H1 (cell line): ENCODE measurements at regions not wholly inside any gene's neighbourhood (a gene's known extent, or its start where the extent isn't known, plus 50 kb on each side); places are given as distances from the start of the nearest gene placed in this dataset.
A peak's percentile ranks its signal among the peaks of the same experiment; 100 is the strongest.

ENCODE experiments used
- CTCF ChIA-PET: fragments of 300-600 bp; sonication (Branson Sonifier 250); formaldehyde crosslinking; loops from one replicate; lab custom pipeline; 2021; ENCODE audit not compliant: partially characterized antibody; lab: Charles Lee
- POLR2A ChIA-PET: fragments of 300-600 bp; sonication (Branson Sonifier 250); formaldehyde crosslinking; loops from one replicate; lab custom pipeline; 2021; ENCODE audit warnings: inconsistent platforms; ENCODE audit not compliant: partially characterized antibody; lab: Charles Lee
- DNase-seq, 2 experiments: peaks; one replicate each; pipeline versions ENCODE4 v3.0.0 to v3.0.0-alpha.2; 2010 to 2022; ENCODE audit warnings: low spot score in 2 of 2, low read depth in 1 of 2, mixed read lengths in 1 of 2
- FAIRE-seq: peaks from 2 replicates; lab custom pipeline; 2011; peaks lifted over from hg19 to GRCh38; lab: Jason Lieb, UNC
- H2AFZ ChIP-seq: 2 replicates; pipeline ENCODE4 v1.8.1; 2012; ENCODE audit warnings: low read length, inconsistent platforms
- H2AK5ac ChIP-seq: 2 replicates; pipeline ENCODE4 v1.6.1; 2013; ENCODE audit warnings: low read depth, low read length
- H2BK120ac ChIP-seq: replicated peaks from 2 replicates; pipeline ENCODE3; 2013; ENCODE audit warnings: low read depth, low read length, inconsistent platforms
- H2BK12ac ChIP-seq: 2 replicates; pipeline ENCODE4 v1.6.1; 2013; ENCODE audit warnings: low read depth, low read length
- H2BK15ac ChIP-seq: 2 replicates; pipeline ENCODE4 v1.6.1; 2013; ENCODE audit warnings: low read length
- H2BK20ac ChIP-seq: 2 replicates; pipeline ENCODE4 v1.6.1; 2013; ENCODE audit warnings: low read length
- H2BK5ac ChIP-seq: 2 replicates; pipeline ENCODE4 v1.6.1; 2013; ENCODE audit warnings: low read depth, low read length
- H3K14ac ChIP-seq: 2 replicates; pipeline ENCODE4 v1.6.1; 2013; ENCODE audit warnings: inconsistent platforms; ENCODE audit not compliant: insufficient read length
- H3K18ac ChIP-seq: 2 replicates; pipeline ENCODE4 v1.6.1; 2013; ENCODE audit warnings: low read length; ENCODE audit errors: extremely low read depth
- H3K23ac ChIP-seq: 2 replicates; pipeline ENCODE4 v1.6.1; 2013; ENCODE audit warnings: inconsistent platforms; ENCODE audit not compliant: insufficient read length
- H3K23me2 ChIP-seq: 2 replicates; pipeline ENCODE4 v1.6.1; 2013; ENCODE audit warnings: low read depth, low read length
- H3K27ac ChIP-seq: 2 replicates; pipeline ENCODE4 v1.6.1; 2011; ENCODE audit warnings: low read depth, low read length, inconsistent platforms
- H3K27me3 ChIP-seq, 4 experiments: replicated peaks in 1 of 4; 1 replicate in 1 of 4; 2 replicates in 3 of 4; pipeline versions ENCODE4 v1.6.1 to v1.8.1; 2011 to 2013; ENCODE audit warnings: low read length in 3 of 4, mild to moderate bottlenecking in 3 of 4, inconsistent platforms in 2 of 4, mixed read lengths in 2 of 4, moderate library complexity in 1 of 4; ENCODE audit not compliant: control insufficient read depth in 3 of 4, insufficient read depth in 3 of 4; ENCODE audit errors: extremely low read depth in 1 of 4
- H3K36me3 ChIP-seq, 4 experiments: 2 replicates each; pipeline versions ENCODE4 v1.6.1 to v1.8.1; 2011 to 2013; ENCODE audit warnings: mild to moderate bottlenecking in 4 of 4, low read length in 3 of 4, moderate library complexity in 2 of 4, control low read depth in 1 of 4, inconsistent platforms in 1 of 4; ENCODE audit not compliant: insufficient read depth in 4 of 4, control insufficient read depth in 2 of 4
- H3K4ac ChIP-seq: replicated peaks from 2 replicates; pipeline ENCODE3; 2013; ENCODE audit warnings: low read length, low read depth, mixed read lengths, inconsistent platforms; ENCODE audit not compliant: insufficient read length
- H3K4me1 ChIP-seq, 4 experiments: replicated peaks in 1 of 4; 1 replicate in 1 of 4; 2 replicates in 3 of 4; pipeline versions ENCODE4 v1.6.1 to v1.8.1; 2011 to 2013; ENCODE audit warnings: low read length in 3 of 4, inconsistent platforms in 2 of 4, mixed read lengths in 1 of 4; ENCODE audit not compliant: insufficient read depth in 4 of 4, control insufficient read depth in 3 of 4
- H3K4me2 ChIP-seq, 2 experiments: 2 replicates each; pipeline versions ENCODE4 v1.6.1 to v1.8.1; 2011 to 2013; ENCODE audit warnings: low read depth in 2 of 2, low read length in 2 of 2, control low read depth in 1 of 2, inconsistent platforms in 1 of 2, mild to moderate bottlenecking in 1 of 2; ENCODE audit not compliant: insufficient read depth in 1 of 2
- H3K4me3 ChIP-seq, 4 experiments: fragments of 200-600, 300-600 bp in 1 of 4; sonication (generic), shearing (Covaris generic), sonication (Bioruptor Twin) in 1 of 4; 2 replicates each; pipeline versions ENCODE4 v1.5.1 to v1.8.1; 2011 to 2016; ENCODE audit warnings: low read length in 4 of 4, low read depth in 3 of 4, control low read depth in 2 of 4, inconsistent platforms in 2 of 4, mild to moderate bottlenecking in 2 of 4, mixed read lengths in 1 of 4, moderate library complexity in 1 of 4; ENCODE audit not compliant: insufficient read depth in 2 of 4; ENCODE audit errors: extremely low read depth in 1 of 4
- H3K56ac ChIP-seq: replicated peaks from 2 replicates; pipeline ENCODE3; 2013; ENCODE audit warnings: low read depth, mild to moderate bottlenecking, mixed read lengths, low read length, inconsistent platforms; ENCODE audit not compliant: insufficient read length
- H3K79me1 ChIP-seq: 2 replicates; pipeline ENCODE4 v1.6.1; 2013; ENCODE audit warnings: low read depth, low read length, control low read depth
- H3K79me2 ChIP-seq, 2 experiments: 2 replicates each; pipeline versions ENCODE4 v1.6.1 to v1.8.1; 2012 to 2013; ENCODE audit warnings: low read length in 2 of 2, mild to moderate bottlenecking in 2 of 2, inconsistent platforms in 1 of 2; ENCODE audit not compliant: insufficient read depth in 2 of 2, control insufficient read depth in 1 of 2
- H3K9ac ChIP-seq, 4 experiments: replicated peaks in 1 of 4; 1 replicate in 1 of 4; 2 replicates in 3 of 4; pipeline versions ENCODE4 v1.6.1 to v1.8.1; 2011 to 2013; ENCODE audit warnings: low read depth in 3 of 4, low read length in 3 of 4, control low read depth in 2 of 4, mild to moderate bottlenecking in 2 of 4, moderate library complexity in 2 of 4, inconsistent platforms in 1 of 4; ENCODE audit errors: extremely low read depth in 1 of 4
- H3K9me3 ChIP-seq, 2 experiments: 2 replicates each; pipeline versions ENCODE4 v1.6.1 to v1.8.1; 2012 to 2013; ENCODE audit warnings: mild to moderate bottlenecking in 2 of 2, moderate library complexity in 2 of 2, control low read depth in 1 of 2, inconsistent platforms in 1 of 2, low read depth in 1 of 2, low read length in 1 of 2, mixed read lengths in 1 of 2; ENCODE audit not compliant: insufficient read depth in 2 of 2
- H4K20me1 ChIP-seq, 2 experiments: replicated peaks in 1 of 2; 2 replicates each; pipeline versions ENCODE3 to v1.8.1; 2011 to 2013; ENCODE audit warnings: inconsistent platforms in 2 of 2, low read length in 2 of 2, mild to moderate bottlenecking in 1 of 2; ENCODE audit not compliant: insufficient read depth in 2 of 2, control insufficient read depth in 1 of 2
- H4K5ac ChIP-seq: 2 replicates; pipeline ENCODE4 v1.6.1; 2013; ENCODE audit warnings: low read length, low read depth, mixed read lengths, inconsistent platforms; ENCODE audit not compliant: insufficient read length
- H4K8ac ChIP-seq: 2 replicates; pipeline ENCODE4 v1.8.0; 2013; ENCODE audit warnings: mild to moderate bottlenecking, moderate library complexity, low read length, inconsistent platforms; ENCODE audit not compliant: insufficient read depth; ENCODE audit errors: extremely low read depth
- H4K91ac ChIP-seq: replicated peaks from 2 replicates; pipeline ENCODE3; 2013; ENCODE audit warnings: low read length, mixed read lengths, inconsistent platforms; ENCODE audit not compliant: insufficient read length
- CBX8 ChIP-seq: fragments of 300-800, 300-1000 bp; sonication (generic); IDR thresholded peaks from 2 replicates; pipeline ENCODE4 v1.7.1; 2016; ENCODE audit warnings: low read depth, low read length, borderline replicate concordance
- CREB1 ChIP-seq: IDR thresholded peaks from 2 replicates; pipeline ENCODE4 v1.6.1; 2012; ENCODE audit warnings: inconsistent platforms
- GABPA ChIP-seq: IDR thresholded peaks from 2 replicates; pipeline ENCODE4 v1.6.1; 2011; ENCODE audit warnings: mild to moderate bottlenecking, low read length, moderate library complexity, borderline replicate concordance; ENCODE audit not compliant: insufficient read depth
- JUND ChIP-seq: IDR thresholded peaks from 2 replicates; pipeline ENCODE4 v1.6.1; 2011; ENCODE audit warnings: mild to moderate bottlenecking, improper control_type of control experiment, low read length
- RFX5 ChIP-seq: IDR thresholded peaks from 2 replicates; pipeline ENCODE4 v1.6.1; 2011; ENCODE audit warnings: low read depth, low read length, improper control_type of control experiment, borderline replicate concordance
- RXRA ChIP-seq: IDR thresholded peaks from 2 replicates; pipeline ENCODE4 v1.6.1; 2011; ENCODE audit warnings: low read depth, mild to moderate bottlenecking, low read length, moderate library complexity; ENCODE audit not compliant: insufficient read depth
- SAP30 ChIP-seq: fragments of 300-600 bp; sonication (generic); IDR thresholded peaks from 2 replicates; pipeline ENCODE4 v1.7.1; 2012; ENCODE audit warnings: low read length, moderate library complexity, mild to moderate bottlenecking, inconsistent platforms; ENCODE audit not compliant: insufficient read depth, insufficient replicate concordance
- SIRT6 ChIP-seq: IDR thresholded peaks from one replicate; pipeline ENCODE4 v1.7.1; 2012; ENCODE audit warnings: low read length, inconsistent platforms
- TAF1 ChIP-seq: IDR thresholded peaks from 2 replicates; pipeline ENCODE4 v1.6.1; 2011; ENCODE audit warnings: mild to moderate bottlenecking, low read depth, low read length
- WGBS, 2 experiments: shearing (Covaris generic) in 1 of 2; methylation state at CpG; one replicate each; pipeline versions ENCODE4 v1.1.6 to v1.1.7; 2013 to 2015; ENCODE audit warnings: low lambda C conversion rate in 2 of 2, mixed read lengths in 2 of 2, inconsistent platforms in 1 of 2, low coverage in 1 of 2, missing lambda C conversion rate in 1 of 2; ENCODE audit not compliant: insufficient replicate concordance in 2 of 2, insufficient coverage in 1 of 2, insufficient read length in 1 of 2; ENCODE audit errors: extremely low coverage in 1 of 2, missing lambda C conversion rate in 1 of 2; 5-methylcytosine and 5-hydroxymethylcytosine counted together

- WGBS, 2 experiments: 50% methylated on average over 2 of the region's 2 CpGs; no CpG with 5 or more reads in 1 of the 2 experiments
- no peak for FAIRE-seq
Observed at GRCh38 chr13:79869326-79869725, 388.4 kb downstream of the NDFIP2 start.

More at GRCh38 chr13:79869326-79869725, 388.4 kb downstream of the NDFIP2 start:
- Histone ChIP-seq H3K14ac (no peak overlapping the region), H3K4ac (no peak overlapping the region), H3K4me2 (peak overlapping the region in 1 of 2 experiments; percentile 12; a peak in 3 of 4 replicates), H3K9me3 (no peaks in the 10 kb centered on the region), H2BK5ac (0 out of 2 replicates have a peak overlapping the region, but pooled peaks have one; percentile 53), H4K5ac (no peak overlapping the region), H2BK120ac (no peak overlapping the region), H3K23me2 (no peaks in the 10 kb centered on the region; the same call in 1 of the 2 replicates), H3K27ac (no peak overlapping the region), H3K27me3 (no peaks in the 10 kb centered on the region), H3K79me1 (no peaks in the 10 kb centered on the region; the same call in 1 of the 2 replicates), H4K20me1 (no peaks in the 10 kb centered on the region), H3K4me1 (peaks cover 1 to 5% (median 3%) of the 10 kb centered on the region in 4 experiments; a peak in 4 of 7 replicates), H3K56ac (no peak overlapping the region), H3K18ac (no peak overlapping the region), H3K79me2 (no peaks in the 10 kb centered on the region), H2AK5ac (no peak overlapping the region), H2BK20ac (no peak overlapping the region), H4K8ac (no peak overlapping the region), H2BK15ac (no peak overlapping the region), H3K36me3 (no peaks in the 10 kb centered on the region), H3K9ac (no peak overlapping the region), H2BK12ac (no peak overlapping the region; the same call in 1 of the 2 replicates), H2AFZ (no peak overlapping the region), H3K4me3 (peak overlapping the region in 1 of 4 experiments; percentile 5; a peak in 1 of 8 replicates), H3K23ac (no peak overlapping the region), H4K91ac (no peak overlapping the region)
- CTCF ChIA-PET: no interaction called here
- TF ChIP-seq GABPA: no peak
- no peak for TF ChIP-seq SIRT6
- no peak for TF ChIP-seq RFX5
- no peak for TF ChIP-seq RXRA
- no peak for TF ChIP-seq CBX8
- no peak for TF ChIP-seq TAF1
- no peak for TF ChIP-seq SAP30
- TF ChIP-seq JUND: no peak
- no peak for TF ChIP-seq CREB1
- POLR2A ChIA-PET: interaction anchor here (1.0 kb wide), 1 partner anchor 15 kb away, joined by 3 read pairs; no protein-coding TSS in a partner anchor
- DNase-seq: no peak
